Testis (tissue), 2 donors: ENCODE measurements at regions not wholly inside any gene's neighbourhood (a gene's known extent, or its start where the extent isn't known, plus 50 kb on each side); places are given as distances from the start of the nearest gene placed in this dataset.

Experiments used
- POLR2A ChIP-seq: fragments of 450-650 bp; IDR thresholded peaks from one replicate; pipeline ENCODE4 v1.6.1; 2017; ENCODE audit warnings: antibody characterized with exemption, mild to moderate bottlenecking, moderate library complexity
- TF ChIP-seq, protein P1 (sequence below), 3 experiments: fragments of 450-650 bp in 2 of 3; fragments of 200-600 bp in 1 of 3; sonication (generic) in 1 of 3; IDR thresholded peaks; one replicate each; pipeline ENCODE4 v1.5.1; 2016 to 2019; ENCODE audit warnings: antibody characterized with exemption in 3 of 3, mild to moderate bottlenecking in 2 of 3, moderate library complexity in 1 of 3

DNA sequence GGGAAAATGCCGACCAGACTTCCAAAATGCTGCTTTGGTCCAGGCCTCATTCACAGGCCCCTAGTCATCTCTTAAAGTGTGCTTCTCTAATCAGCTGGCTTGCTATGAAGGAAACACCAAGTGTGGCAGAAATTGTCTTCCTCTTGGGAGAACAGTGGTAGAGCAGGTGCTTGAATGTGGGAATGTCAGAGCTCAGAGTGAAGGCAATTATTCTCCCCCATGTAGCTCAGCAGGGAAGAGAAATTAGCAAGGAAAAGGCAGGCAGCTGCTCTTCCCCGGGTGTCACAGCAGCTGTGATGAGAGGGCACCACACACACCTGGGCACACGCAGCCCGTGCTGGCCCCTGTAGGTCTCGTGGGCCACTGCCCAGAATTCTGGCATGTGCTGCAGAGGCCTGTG is 358.5 kb downstream of the WDR72 start:
- TF ChIP-seq, protein P1, sequence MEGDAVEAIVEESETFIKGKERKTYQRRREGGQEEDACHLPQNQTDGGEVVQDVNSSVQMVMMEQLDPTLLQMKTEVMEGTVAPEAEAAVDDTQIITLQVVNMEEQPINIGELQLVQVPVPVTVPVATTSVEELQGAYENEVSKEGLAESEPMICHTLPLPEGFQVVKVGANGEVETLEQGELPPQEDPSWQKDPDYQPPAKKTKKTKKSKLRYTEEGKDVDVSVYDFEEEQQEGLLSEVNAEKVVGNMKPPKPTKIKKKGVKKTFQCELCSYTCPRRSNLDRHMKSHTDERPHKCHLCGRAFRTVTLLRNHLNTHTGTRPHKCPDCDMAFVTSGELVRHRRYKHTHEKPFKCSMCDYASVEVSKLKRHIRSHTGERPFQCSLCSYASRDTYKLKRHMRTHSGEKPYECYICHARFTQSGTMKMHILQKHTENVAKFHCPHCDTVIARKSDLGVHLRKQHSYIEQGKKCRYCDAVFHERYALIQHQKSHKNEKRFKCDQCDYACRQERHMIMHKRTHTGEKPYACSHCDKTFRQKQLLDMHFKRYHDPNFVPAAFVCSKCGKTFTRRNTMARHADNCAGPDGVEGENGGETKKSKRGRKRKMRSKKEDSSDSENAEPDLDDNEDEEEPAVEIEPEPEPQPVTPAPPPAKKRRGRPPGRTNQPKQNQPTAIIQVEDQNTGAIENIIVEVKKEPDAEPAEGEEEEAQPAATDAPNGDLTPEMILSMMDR (IDR thresholded peaks at IDR 0.05), result no peak
- no peak for TF ChIP-seq POLR2A
